Brain microvascular endothelial cell (primary cell): ENCODE measurements at regions not wholly inside any gene's neighbourhood (a gene's known extent, or its start where the extent isn't known, plus 50 kb on each side); places are given as distances from the start of the nearest gene placed in this dataset.
"Not testable (repeated sequence)": the region's sequence is repeated elsewhere in the genome, so short reads cannot be mapped to it uniquely, and the experiment has no call there.

Experiments
- DNase-seq: peaks from one replicate; pipeline ENCODE4 v3.0.0-alpha.2; 2020
- H3K27ac ChIP-seq: fragments of 250-450 bp; sonication (Bioruptor Pico); 2 replicates; pipeline ENCODE4 v1.5.1; 2020; ENCODE audit warnings: mild to moderate bottlenecking, moderate library complexity
- H3K27me3 ChIP-seq: fragments of 250-450 bp; sonication (Bioruptor Pico); replicated peaks from 2 replicates; pipeline ENCODE4 v1.5.1; 2020; ENCODE audit warnings: mild to moderate bottlenecking
- H3K36me3 ChIP-seq: fragments of 250-450 bp; sonication (Bioruptor Pico); replicated peaks from 2 replicates; pipeline ENCODE4 v1.5.1; 2020; ENCODE audit warnings: mild to moderate bottlenecking
- H3K4me3 ChIP-seq: 2 replicates; pipeline ENCODE4 v1.5.1; 2011; ENCODE audit warnings: low read depth, mild to moderate bottlenecking, control low read depth, low read length, moderate library complexity
- CTCF ChIP-seq: IDR thresholded peaks from 2 replicates; pipeline ENCODE4 v1.5.1; 2011; ENCODE audit warnings: low read depth, mild to moderate bottlenecking, moderate library complexity, low read length, control low read depth, inconsistent platforms; ENCODE audit errors: missing control alignments
- in situ Hi-C: cut with HindIII; loops from 2 replicates; pipeline ENCODE4 v1.10.0; 2017; ENCODE audit warnings: low sequenced_read_pairs, low pct_ligation_motif_present

DNA sequence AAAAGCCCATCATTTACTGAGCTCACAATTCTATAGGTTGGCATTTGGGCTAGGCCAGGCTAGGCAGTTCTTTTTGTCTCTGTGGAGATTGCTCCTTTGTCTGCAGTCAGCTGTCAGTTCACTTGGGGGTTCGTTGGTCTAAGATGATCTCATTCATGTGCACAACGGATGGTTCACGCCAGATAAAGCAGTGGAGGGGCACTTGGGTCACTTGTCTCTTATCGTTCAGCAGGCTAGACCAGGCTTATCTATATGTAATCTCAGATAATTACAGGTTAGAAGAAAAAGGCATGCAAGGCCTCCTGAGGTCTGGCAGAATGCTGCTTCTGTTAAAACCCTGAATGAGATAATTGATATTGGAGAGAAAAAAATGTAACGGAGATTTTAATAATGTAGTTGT, 119.0 kb upstream of the ATP2B1 start:
- H3K4me3 ChIP-seq, result no peak overlapping the region
- H3K36me3 ChIP-seq, result no peaks in the 10 kb centered on the region
- H3K27ac ChIP-seq, result no peak overlapping the region
- DNase-seq, result no peak
- in situ Hi-C loops, result no loop called here
- no peak for TF ChIP-seq CTCF
- no peaks in the 10 kb centered on the region for H3K27me3 ChIP-seq

DNA sequence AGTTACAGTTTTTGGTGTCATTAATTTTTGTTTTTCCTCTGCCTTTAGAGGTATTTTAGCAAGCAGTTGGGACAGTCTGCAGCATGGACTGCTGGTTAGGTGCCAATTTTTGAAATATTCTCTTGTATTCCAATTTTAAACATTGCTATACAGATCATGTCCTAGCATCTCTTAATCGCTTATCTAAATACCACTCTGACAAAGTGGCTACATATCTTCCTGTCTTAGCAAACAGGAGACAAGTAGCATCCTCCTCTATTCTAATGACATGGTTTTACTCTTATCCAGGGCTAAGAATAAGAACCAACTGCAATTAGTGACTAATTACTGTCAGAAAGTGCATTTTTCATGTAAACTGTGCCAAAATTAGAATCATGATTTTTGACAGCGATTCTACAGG, 117.8 kb upstream of the ATP2B1 start:
- in situ Hi-C loops, result no loop called here
- Histone ChIP-seq H3K27me3 (no peaks in the 10 kb centered on the region), H3K27ac (no peak overlapping the region), H3K4me3 (no peak overlapping the region), H3K36me3 (no peaks in the 10 kb centered on the region)
- DNase-seq, result no peak
- no peak for TF ChIP-seq CTCF

- Histone ChIP-seq H3K4me3 (no peak overlapping the region), H3K27me3 (no peaks in the 10 kb centered on the region), H3K27ac (no peak overlapping the region), H3K36me3 (no peaks in the 10 kb centered on the region)
- in situ Hi-C loops, result no loop called here
- DNase-seq, result peak; percentile 6
- TF ChIP-seq CTCF, result no peak
Observed at GRCh38 chr12:89825591-89826449, 117.2 kb upstream of the ATP2B1 start.

GRCh38 chr12:89824822-89825221, 116.2 kb upstream of the ATP2B1 start:
- DNase-seq, result no peak
- no peak for TF ChIP-seq CTCF
- Histone ChIP-seq H3K27ac (no peak overlapping the region), H3K36me3 (no peaks in the 10 kb centered on the region), H3K4me3 (no peak overlapping the region), H3K27me3 (no peaks in the 10 kb centered on the region)
- in situ Hi-C loops, result no loop called here

DNA sequence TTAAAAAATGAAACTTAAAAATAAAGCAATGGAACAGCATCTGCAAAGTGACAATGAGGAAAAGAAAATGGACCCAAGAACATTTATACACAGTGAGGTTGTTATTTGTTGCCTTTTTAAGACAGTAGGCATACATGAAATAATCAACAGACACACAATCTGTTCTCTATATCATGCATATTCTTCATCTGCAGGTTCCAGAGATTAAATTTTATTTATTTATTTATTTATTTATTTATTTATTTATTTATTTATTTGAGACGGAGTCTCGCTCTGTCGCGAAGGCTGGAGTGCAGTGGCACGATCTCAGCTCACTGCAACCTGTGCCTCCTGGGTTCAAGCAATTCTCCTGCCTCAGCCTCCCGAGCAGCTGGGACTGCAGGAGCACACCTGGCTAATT, 114.4 kb upstream of the ATP2B1 start:
- H3K36me3 ChIP-seq, in situ Hi-C loops, H3K4me3 ChIP-seq, DNase-seq, H3K27ac ChIP-seq, H3K27me3 ChIP-seq: not testable (repeated sequence)

- no peak for TF ChIP-seq CTCF
- DNase-seq, result no peak
- in situ Hi-C loops, result no loop called here
- no peaks in the 10 kb centered on the region for H3K27me3 ChIP-seq
- H3K4me3 ChIP-seq, result no peak overlapping the region
- H3K27ac ChIP-seq, result no peak overlapping the region
- no peaks in the 10 kb centered on the region for H3K36me3 ChIP-seq
Observed at GRCh38 chr12:89821896-89822295, 113.3 kb upstream of the ATP2B1 start.
